Epithelial cell of esophagus (primary cell): ENCODE measurements at regions not wholly inside any gene's neighbourhood (a gene's known extent, or its start where the extent isn't known, plus 50 kb on each side); places are given as distances from the start of the nearest gene placed in this dataset.
"Not testable (repeated sequence)": the region's sequence is repeated elsewhere in the genome, so short reads cannot be mapped to it uniquely, and the experiment has no call there.

ENCODE experiments used
- DNase-seq: peaks from one replicate; pipeline ENCODE4 v3.0.0; 2010; ENCODE audit warnings: low read depth
- H3K4me3 ChIP-seq: 2 replicates; pipeline ENCODE4 v1.5.1; 2011; ENCODE audit warnings: mild to moderate bottlenecking, low read length, control low read depth
- TF ChIP-seq, protein P1 (sequence below): IDR thresholded peaks from 2 replicates; pipeline ENCODE4 v1.5.1; 2011; ENCODE audit warnings: low read depth, mild to moderate bottlenecking, low read length, control low read depth, inconsistent platforms; ENCODE audit not compliant: insufficient read depth; ENCODE audit errors: missing control alignments

DNA sequence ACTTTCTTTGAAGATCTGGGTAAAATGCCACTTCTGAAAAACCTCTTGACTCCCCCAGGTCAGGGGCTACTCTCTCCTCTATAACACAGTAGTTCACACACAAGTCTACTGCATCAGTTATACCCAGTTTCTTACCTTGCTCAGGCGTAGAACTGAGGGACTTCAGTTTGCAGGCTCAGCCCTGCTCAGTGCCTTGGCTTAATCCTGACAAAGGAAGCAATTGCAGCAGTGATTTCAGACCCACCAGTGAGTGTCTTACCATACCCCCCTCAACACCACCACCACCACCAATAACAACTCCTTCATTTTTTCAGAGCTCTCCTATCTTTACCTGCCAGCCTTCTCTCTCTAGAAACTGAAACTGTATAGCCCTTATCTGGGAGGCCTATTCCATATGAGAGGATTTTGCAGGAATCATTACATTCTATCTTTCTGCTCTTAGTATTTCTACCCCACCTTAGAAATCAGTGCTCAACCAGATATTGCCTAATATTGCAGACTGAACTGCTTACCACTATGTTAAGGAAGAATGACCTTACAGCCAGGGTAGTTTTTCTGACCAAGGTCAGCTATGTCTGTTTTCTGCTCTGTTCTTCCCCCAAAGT lies 105.5 kb upstream of the S1PR1 start:
- no peak for DNase-seq
- no peak overlapping the region for H3K4me3 ChIP-seq
- TF ChIP-seq, protein P1, sequence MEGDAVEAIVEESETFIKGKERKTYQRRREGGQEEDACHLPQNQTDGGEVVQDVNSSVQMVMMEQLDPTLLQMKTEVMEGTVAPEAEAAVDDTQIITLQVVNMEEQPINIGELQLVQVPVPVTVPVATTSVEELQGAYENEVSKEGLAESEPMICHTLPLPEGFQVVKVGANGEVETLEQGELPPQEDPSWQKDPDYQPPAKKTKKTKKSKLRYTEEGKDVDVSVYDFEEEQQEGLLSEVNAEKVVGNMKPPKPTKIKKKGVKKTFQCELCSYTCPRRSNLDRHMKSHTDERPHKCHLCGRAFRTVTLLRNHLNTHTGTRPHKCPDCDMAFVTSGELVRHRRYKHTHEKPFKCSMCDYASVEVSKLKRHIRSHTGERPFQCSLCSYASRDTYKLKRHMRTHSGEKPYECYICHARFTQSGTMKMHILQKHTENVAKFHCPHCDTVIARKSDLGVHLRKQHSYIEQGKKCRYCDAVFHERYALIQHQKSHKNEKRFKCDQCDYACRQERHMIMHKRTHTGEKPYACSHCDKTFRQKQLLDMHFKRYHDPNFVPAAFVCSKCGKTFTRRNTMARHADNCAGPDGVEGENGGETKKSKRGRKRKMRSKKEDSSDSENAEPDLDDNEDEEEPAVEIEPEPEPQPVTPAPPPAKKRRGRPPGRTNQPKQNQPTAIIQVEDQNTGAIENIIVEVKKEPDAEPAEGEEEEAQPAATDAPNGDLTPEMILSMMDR, result no peak

DNA sequence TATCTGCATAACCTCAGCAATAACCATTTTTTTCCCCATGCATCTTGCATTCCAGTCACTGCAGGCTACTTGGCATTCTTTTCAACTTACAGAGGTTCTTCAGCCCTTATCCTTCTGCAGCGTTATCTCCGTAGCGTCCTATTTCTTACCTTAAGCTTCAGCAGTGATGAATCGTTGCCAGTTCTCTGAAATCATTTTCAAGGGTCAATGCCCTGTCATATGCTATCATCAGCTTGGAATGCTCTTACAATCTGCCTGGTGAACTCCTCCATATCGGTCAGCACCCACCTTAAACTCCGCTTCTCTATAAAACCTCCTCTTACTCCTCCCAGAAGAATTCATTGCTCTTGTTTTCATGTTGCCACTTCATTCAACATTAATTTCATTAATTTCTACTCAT lies 105.1 kb upstream of the DPH5 start:
- H3K4me3 ChIP-seq, result no peak overlapping the region
- TF ChIP-seq, protein P1, result no peak
- peak; percentile 38 for DNase-seq

DNA sequence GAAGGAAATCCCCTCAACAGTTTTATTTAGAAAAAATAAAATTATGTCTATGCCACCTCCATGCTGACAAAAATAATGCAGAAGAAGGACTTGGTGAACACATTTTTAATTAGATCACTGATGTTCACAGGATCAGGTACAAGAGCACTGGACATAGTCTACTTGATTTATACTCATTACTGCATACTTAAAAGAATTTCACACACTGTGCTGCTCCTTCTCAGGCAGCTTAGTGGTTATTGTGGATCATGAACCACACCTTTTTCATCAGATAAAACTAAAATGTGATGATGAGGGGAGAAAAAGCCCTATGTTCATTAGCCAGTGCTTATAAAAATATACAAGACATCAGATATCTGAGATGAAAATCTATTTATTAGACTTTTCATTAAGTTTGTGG lies 103.3 kb upstream of the DPH5 start:
- no peak for DNase-seq
- TF ChIP-seq, protein P1, result no peak
- no peak overlapping the region for H3K4me3 ChIP-seq

DNA sequence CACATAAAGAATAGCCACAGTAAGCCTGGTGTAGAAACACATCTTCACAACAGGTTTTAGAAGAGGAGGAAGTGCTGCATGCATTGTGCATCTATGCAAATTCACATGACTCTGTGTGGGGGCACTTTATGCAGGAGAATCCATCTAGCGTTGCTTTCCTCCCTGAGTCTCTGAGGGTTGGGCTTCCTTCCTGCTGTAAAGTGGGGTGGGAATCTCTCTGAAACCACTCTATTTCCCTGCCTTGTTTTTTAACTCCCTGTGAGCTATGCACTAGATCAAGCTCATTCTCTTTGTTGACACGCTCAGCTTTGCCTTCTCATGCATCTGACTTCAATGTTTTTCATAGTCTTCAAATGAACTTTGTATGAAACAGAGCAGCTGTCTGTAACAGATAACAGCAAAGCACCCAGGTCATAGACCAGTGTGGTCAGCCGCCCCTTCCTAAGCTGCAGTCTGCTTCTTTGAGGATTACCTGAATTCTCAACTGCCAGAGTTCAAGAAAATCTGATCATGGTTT lies 102.7 kb upstream of the DPH5 start:
- TF ChIP-seq, protein P1, result no peak
- DNase-seq, result no peak
- H3K4me3 ChIP-seq, result no peak overlapping the region

DNA sequence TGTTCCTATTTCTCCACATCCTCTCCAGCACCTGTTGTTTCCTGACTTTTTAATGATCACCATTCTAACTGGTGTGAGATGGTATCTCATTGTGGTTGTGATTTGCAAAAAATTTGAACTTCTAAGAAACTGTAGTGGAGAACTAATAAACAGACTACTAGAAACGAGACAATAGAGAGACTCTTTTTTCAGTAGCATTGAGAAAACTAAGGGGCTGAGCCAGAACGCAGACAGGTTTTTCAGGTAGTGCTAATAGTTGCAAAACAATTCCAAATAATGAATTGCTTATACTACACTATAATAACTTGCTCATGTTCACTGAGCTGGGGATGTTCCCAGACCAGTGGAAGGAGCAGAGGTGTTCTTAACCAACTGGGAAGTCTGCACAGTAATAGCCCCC lies 98.8 kb upstream of the DPH5 start:
- DNase-seq, result peak; percentile 72
- H3K4me3 ChIP-seq, result no peak overlapping the region
- TF ChIP-seq, protein P1, result no peak

DNA sequence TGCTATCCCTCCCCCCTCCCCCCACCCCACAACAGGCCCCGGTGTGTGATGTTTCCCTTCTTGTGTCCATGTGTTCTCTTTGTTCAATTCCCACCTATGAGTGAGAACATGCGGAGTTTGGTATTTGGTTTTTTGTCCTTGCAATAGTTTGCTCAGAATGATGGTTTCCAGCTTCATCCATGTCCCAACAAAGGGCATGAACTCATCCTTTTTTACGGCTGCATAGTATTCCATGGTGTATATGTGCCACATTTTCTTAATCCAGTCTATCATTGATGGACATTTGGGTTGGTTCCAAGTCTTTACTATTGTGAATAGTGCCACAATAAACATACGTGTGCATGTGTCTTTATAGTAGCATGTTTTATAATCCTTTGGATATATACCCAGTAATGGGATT lies 98.3 kb upstream of the DPH5 start:
- DNase-seq, H3K4me3 ChIP-seq: not testable (repeated sequence)

DNA sequence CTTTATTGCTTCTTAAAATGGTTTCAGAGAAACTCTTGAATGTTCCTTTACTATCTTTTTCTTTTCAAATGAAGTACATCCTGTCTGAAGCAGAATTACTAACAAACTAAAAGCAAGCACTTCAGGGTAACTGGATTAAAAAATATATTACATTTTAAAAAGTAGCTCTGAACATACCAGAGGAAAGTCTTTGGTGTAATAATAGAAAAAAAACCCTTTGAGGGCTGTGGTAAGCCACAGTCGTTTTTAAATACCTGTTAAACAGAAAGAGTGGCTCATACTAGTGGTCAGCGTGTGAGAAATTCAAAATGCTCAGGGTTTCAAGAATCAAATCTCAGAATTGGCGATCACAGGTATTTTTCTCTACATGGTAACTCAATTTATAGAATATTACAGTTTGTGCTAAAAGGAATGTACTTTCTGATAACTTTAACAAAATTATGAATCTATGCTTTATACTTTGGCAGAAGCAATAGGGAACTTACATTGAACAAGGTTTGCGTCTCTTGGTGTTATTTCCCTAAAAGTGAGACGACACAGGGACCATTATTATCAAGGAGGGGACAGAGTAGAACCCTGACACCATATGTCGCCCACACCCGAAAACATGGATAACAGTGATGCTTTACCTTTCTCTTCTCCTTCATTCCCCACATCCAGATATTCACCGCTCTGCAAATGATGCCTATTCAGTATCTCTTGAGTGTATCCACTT lies 97.0 kb upstream of the DPH5 start:
- no peak overlapping the region for H3K4me3 ChIP-seq
- no peak for DNase-seq
- TF ChIP-seq, protein P1, result no peak
